Kasumi-1 (cell line): ENCODE measurements at regions not wholly inside any gene's neighbourhood (a gene's known extent, or its start where the extent isn't known, plus 50 kb on each side); places are given as distances from the start of the nearest gene placed in this dataset.

ENCODE experiments used
- DNase-seq, 2 experiments: peaks; one replicate each; lab custom pipeline; 2025; lab: John Stamatoyannopoulos, UW

- no peak for DNase-seq
These were observed 117.1 kb upstream of the PTPRT start for GRCh38 chr20:43306837-43307236.

- DNase-seq = no peak
These were observed 116.0 kb upstream of the PTPRT start for GRCh38 chr20:43305749-43306148.

- DNase-seq = no peak
These were observed 114.9 kb upstream of the PTPRT start for GRCh38 chr20:43304598-43304997.

DNA sequence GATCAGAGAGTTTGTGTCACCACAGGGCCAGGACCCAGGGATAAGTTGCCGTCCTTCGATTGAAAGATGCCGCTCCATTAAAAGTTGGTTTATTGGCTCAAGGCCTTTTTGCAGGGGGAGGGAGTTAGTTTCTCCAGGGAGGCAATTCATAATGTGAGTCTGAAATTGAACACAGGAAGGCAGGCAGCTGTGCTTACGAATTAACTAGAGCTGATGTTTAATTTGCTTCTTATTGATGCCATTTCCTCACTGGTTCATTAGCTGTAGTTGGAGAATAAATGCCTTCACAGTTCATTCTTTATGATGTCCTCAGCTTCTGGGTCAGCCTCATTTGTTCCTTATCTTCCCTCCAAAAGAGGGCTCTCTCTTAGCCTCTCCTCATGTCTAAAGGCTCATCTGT is 113.2 kb upstream of the PTPRT start:
- DNase-seq = no peak

GRCh38 chr20:43300901-43301300 is 111.2 kb upstream of the PTPRT start:
- DNase-seq = no peak

DNA sequence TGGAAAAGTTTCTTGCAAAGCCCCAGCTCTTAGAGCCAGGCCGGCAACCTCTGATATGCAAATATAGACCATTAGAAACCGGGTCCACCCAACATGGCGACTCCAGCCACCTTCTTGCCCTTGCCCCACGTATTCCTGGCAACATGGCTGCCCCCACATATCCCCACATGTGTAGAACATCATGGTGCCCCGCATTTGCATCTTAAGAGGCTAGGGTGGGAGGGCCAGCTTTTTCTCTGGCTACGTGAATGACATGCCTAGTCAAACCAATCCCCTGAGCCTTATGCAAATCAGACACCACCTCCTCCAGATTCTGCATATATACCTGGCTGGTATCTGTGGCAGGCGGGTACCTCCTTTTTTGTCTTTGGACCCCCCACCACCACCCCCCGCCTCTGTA is 106.1 kb upstream of the PTPRT start:
- DNase-seq = no peak

- DNase-seq = no peak
These were observed 105.6 kb upstream of the PTPRT start for GRCh38 chr20:43295263-43295662.

GRCh38 chr20:43294031-43294430 is 104.3 kb upstream of the PTPRT start:
- no peak for DNase-seq

GRCh38 chr20:43293068-43293786 is 103.5 kb upstream of the PTPRT start:
- DNase-seq = no peak

DNA sequence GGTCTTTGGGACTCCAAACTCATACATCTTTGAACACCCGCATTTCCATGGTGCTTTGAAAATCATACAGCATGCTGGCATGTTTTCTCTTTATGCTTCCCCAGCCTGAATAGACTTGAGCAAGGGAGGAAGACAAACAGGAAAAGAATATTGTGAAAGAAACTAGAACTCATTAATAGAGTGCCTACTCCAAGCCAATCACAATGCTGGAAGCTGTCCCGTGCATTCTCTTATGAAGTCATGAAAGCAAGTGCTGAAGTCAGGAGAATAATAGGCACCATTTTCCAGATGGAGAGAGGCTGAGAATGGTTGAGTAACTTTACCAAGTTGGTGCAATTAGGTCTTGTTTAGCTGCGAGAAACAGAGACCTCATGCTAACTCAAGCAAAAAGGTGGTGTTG is 102.5 kb upstream of the PTPRT start:
- no peak for DNase-seq

DNA sequence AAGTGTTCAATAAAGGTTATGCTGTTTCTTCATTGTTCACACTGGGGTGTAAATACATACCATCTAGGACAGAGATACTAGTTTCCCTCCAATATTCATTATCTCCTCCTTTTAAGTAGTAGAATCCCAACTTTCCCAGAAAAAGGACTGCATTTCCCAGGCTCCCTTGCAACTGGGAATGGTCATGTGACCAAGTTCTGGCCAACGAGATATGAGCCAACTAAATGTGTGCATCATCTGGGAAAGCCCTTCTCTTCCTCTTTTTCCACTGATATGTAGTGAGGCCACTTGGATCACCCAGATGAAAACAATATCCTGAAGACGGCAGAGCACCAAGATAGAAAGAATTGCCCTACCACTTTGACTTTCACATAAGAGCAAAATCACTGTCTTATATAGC is 97.9 kb upstream of the PTPRT start:
- DNase-seq = no peak

DNA sequence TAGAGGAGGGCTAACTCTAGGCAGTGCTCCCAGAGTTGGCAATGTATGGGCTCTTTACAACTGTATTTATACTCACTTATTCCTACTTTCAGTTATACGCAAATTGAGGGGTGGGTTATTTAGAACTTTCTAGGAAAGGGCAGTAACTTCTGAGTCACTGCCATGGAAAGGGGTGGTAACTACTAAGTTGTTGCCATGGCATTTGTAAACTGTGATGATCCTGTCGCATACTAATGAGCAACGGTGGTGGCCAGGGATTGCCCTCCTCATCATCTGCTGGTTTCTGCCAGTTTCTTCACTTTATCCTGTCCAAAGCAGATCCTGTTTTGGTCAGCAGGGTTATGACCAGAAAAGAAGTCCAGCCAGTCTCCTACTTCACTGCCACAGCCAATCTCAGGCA is 95.5 kb upstream of the PTPRT start:
- DNase-seq = no peak

DNA sequence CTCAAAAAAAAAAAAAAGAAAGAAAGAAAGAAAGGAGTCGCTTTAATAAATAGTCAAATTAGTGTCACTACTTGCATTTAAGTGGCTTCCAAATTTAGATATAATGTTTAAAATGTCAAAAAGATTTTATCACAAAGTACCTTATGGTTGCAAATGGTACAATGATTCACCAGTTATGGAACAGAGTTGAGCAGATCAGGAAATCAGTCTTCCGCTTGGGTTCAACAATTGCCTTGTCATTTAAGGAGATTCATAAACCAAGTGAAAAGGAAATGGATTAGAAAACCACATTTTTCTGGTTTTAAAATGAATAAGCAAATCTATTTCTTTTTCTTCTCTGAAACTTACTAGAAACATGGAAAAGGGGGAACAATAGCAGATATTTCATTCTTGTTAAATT is 94.8 kb upstream of the PTPRT start:
- DNase-seq = no peak

DNA sequence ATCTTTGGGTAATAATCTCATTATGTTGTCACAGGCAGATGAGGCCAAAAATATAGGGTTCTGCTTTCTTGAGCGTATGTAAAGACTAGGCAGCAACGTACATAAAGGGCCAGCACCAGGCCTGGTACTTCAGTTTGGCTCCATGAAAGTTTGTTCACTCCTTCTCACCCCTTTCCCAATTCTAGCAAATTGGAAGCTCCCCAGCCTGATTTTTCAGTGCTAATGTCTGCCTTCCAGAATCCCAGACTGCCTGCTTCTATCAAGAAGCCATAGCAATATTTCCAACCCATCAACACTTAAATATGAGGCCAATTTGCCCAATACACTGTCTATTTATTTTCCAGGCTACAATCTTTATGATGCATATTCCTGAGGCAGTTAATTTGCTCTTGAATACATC is 93.4 kb upstream of the PTPRT start:
- no peak for DNase-seq

GRCh38 chr20:43271980-43272379 is 82.3 kb upstream of the PTPRT start:
- no peak for DNase-seq

- no peak for DNase-seq
These were observed 75.7 kb upstream of the PTPRT start for GRCh38 chr20:43265449-43265848.

DNA sequence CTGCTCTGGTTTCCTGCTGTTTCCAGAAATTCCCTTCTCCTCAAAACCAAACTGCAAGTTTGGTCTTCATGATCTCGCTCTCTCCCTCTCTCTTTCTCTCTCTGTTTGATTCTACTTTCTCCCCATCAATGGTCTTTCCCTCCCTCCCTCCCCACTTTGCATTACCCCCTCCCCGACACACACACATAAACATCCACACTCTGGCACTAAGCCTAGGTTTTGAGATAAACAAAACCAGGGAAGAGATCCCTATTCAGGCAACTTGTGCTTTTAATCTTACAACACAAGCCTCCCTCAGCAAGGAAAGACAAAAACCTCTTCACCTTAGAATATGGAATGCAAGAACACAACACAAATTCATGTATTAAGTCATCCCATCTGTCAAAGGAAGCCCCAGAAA is 73.5 kb upstream of the PTPRT start:
- no peak for DNase-seq

DNA sequence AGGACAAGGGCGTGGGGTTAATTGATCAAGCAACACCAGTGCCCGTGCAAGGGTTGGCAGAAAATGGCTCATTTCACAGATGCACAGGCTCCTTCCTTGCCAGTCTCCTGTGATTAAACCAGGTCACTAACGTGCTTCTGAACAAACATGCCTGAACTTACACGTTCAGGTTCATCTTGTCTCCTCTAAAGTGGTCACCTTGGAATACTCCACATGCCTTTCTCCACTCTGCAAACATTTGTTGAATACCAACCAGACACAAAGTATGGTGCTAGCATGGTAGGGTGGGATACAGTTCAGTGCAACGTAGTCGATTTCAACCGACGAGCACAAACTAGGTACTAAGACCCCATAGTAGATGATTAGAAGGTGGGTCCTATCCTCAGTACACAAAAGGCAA is 72.6 kb upstream of the PTPRT start:
- DNase-seq = no peak

DNA sequence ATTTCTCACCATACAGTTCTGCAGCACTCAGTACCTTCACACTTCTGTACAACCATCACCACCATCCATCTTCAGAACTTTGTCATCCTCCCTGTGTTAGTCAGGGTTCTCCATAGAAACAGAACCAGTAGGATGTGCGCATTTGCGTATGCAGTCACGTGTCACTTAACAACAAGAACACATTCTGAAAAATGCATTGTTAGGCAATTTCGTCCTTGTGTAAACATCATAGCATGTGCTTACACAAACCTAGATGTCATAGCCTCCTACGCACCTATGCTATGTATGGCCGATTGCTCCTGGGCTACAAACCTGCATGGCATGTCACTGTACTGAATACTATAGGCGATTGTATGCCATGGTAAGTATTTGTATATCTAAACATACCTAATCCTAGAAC is 66.2 kb upstream of the PTPRT start:
- DNase-seq = no peak

DNA sequence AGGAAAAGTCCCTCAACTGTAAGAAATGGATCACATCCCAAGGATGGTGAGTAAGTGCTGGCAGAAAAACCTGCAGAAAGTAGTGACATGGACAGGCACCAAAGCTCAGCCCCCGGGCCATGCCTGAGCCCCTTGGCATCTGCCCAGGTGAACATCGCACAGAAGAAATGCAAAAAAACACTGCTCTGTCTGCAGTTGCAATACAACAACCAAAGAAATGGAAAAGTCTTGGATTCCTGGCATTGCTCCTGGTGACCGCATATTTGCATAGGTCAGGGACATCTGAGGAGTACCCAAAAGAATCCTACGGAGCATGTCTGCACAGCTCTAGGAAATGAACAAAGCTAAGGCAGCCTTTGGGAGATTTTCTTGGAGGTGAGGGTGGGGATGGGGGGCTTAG is 63.1 kb upstream of the PTPRT start:
- DNase-seq = no peak

- DNase-seq = no peak
These were observed 58.6 kb upstream of the PTPRT start for GRCh38 chr20:43248341-43248740.

- DNase-seq = no peak
These were observed 57.7 kb upstream of the PTPRT start for GRCh38 chr20:43247361-43247760.

GRCh38 chr20:43244647-43245046 is 54.9 kb upstream of the PTPRT start:
- no peak for DNase-seq

- DNase-seq = no peak
These were observed 54.1 kb upstream of the PTPRT start for GRCh38 chr20:43243672-43244269.
